ENCODE measurements at regions not wholly inside any gene's neighbourhood (a gene's known extent, or its start where the extent isn't known, plus 50 kb on each side); places are given as distances from the start of the nearest gene placed in this dataset.

DNA sequence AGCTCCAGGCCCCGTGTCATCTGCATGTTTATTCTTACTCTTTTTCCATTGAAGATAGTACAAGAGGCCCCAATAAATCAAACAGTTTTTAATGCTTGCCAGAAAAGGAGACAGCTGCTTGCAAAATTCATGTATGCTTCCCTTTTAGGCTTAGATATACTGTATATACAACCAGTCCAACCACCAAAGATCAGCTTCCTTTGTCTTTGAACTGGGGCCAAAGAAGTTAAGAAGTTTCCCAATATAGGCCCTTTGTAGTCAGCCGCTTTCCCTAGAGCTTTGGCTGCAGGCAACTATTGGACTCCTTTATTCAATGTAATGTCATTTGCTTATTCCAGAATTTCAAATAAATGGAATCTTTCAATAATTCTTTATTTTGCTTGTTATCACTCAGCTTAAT lies 1395.0 kb downstream of the GATA3 start:
- TF ChIP-seq, protein P1, sequence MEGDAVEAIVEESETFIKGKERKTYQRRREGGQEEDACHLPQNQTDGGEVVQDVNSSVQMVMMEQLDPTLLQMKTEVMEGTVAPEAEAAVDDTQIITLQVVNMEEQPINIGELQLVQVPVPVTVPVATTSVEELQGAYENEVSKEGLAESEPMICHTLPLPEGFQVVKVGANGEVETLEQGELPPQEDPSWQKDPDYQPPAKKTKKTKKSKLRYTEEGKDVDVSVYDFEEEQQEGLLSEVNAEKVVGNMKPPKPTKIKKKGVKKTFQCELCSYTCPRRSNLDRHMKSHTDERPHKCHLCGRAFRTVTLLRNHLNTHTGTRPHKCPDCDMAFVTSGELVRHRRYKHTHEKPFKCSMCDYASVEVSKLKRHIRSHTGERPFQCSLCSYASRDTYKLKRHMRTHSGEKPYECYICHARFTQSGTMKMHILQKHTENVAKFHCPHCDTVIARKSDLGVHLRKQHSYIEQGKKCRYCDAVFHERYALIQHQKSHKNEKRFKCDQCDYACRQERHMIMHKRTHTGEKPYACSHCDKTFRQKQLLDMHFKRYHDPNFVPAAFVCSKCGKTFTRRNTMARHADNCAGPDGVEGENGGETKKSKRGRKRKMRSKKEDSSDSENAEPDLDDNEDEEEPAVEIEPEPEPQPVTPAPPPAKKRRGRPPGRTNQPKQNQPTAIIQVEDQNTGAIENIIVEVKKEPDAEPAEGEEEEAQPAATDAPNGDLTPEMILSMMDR (IDR thresholded peaks at IDR 0.05): no peak
- TF ChIP-seq POLR2A (IDR thresholded peaks at IDR 0.05): no peak
